B cell (primary cell): ENCODE measurements at regions not wholly inside any gene's neighbourhood (a gene's known extent, or its start where the extent isn't known, plus 50 kb on each side); places are given as distances from the start of the nearest gene placed in this dataset.

Experiments
- ATAC-seq: fragments of 200-7000 bp; cut with Tn5 transposase; one replicate; pipeline ENCODE4 v1.10.0; 2021; ENCODE audit warnings: low read depth, mild to moderate bottlenecking, moderate number of reproducible peaks, moderate library complexity
- CTCF ChIA-PET: fragments of 350-600 bp; sonication (Branson Sonifier 250); formaldehyde crosslinking; loops from one replicate; lab custom pipeline; 2021; ENCODE audit warnings: antibody characterized with exemption, inconsistent platforms; lab: Charles Lee
- POLR2A ChIA-PET: fragments of 350-600 bp; sonication (Branson Sonifier 250); formaldehyde crosslinking; loops from one replicate; lab custom pipeline; 2021; ENCODE audit warnings: antibody characterized with exemption; lab: Charles Lee
- DNase-seq: peaks from one replicate; pipeline ENCODE4 v3.0.0; 2013
- H2AFZ ChIP-seq: 2 replicates; pipeline ENCODE4 v1.6.1; 2012; ENCODE audit warnings: mild to moderate bottlenecking, low read depth, low read length; ENCODE audit not compliant: insufficient read depth, poor library complexity, severe bottlenecking
- H3K27ac ChIP-seq, 2 donors: 1 replicate in 1 of 2; 2 replicates in 1 of 2; pipeline ENCODE4 v1.5.1; 2012 to 2013; ENCODE audit warnings: low read length in 2 of 2, mild to moderate bottlenecking in 2 of 2, moderate library complexity in 1 of 2
- H3K27me3 ChIP-seq, 4 experiments: fragments of 200-600 bp in 1 of 4; sonication (generic) in 1 of 4; replicated peaks in 1 of 4; 1 replicate in 2 of 4; 2 replicates in 2 of 4; pipeline versions ENCODE4 v1.6.1 to v1.7.0; 2013 to 2016; ENCODE audit warnings: low read length in 3 of 4, mild to moderate bottlenecking in 2 of 4, mixed read lengths in 1 of 4, moderate library complexity in 1 of 4; ENCODE audit not compliant: insufficient read depth in 4 of 4, control insufficient read depth in 3 of 4; ENCODE audit errors: control extremely low read depth in 1 of 4
- H3K36me3 ChIP-seq, 2 experiments: replicated peaks in 1 of 2; 1 replicate in 1 of 2; 2 replicates in 1 of 2; pipeline versions ENCODE4 v1.6.1 to v1.7.1; 2013; ENCODE audit warnings: low read length in 1 of 2; ENCODE audit not compliant: insufficient read depth in 2 of 2, control insufficient read depth in 1 of 2; ENCODE audit errors: control extremely low read depth in 1 of 2, extremely low read depth in 1 of 2
- H3K4me1 ChIP-seq, 2 donors: fragments of 200-600 bp in 1 of 2; sonication (generic) in 1 of 2; 1 replicate in 1 of 2; 2 replicates in 1 of 2; pipeline versions ENCODE4 v1.5.1 to v1.6.1; 2013 to 2017; ENCODE audit warnings: low read length in 2 of 2; ENCODE audit not compliant: control insufficient read depth in 2 of 2, insufficient read depth in 2 of 2
- H3K4me2 ChIP-seq: replicated peaks from 2 replicates; pipeline ENCODE3; 2012; ENCODE audit warnings: mild to moderate bottlenecking, low read depth, low read length; ENCODE audit not compliant: poor library complexity, severe bottlenecking
- H3K4me3 ChIP-seq, 5 experiments: fragments of 200-600 bp in 1 of 5; sonication (generic) in 1 of 5; 1 replicate in 3 of 5; 2 replicates in 2 of 5; pipeline versions ENCODE4 v1.5.1 to v1.7.0; 2011 to 2016; ENCODE audit warnings: low read length in 4 of 5, mild to moderate bottlenecking in 4 of 5, low read depth in 2 of 5, control low read depth in 1 of 5, moderate library complexity in 1 of 5; ENCODE audit not compliant: insufficient read depth in 1 of 5; ENCODE audit errors: control extremely low read depth in 1 of 5, extremely low read depth in 1 of 5
- H3K79me2 ChIP-seq: fragments of 200-600 bp; sonication (generic); one replicate; pipeline ENCODE4 v1.6.0; 2016; ENCODE audit warnings: low read length; ENCODE audit not compliant: control insufficient read depth, insufficient read depth
- H3K9ac ChIP-seq: fragments of 200-600 bp; sonication (generic); 2 replicates; pipeline ENCODE4 v1.6.1; 2017; ENCODE audit warnings: mild to moderate bottlenecking, low read length, moderate library complexity
- H3K9me3 ChIP-seq, 3 donors: one replicate each; pipeline versions ENCODE4 v1.6.1 to v1.7.1; 2013; ENCODE audit warnings: low read length in 2 of 3; ENCODE audit not compliant: control insufficient read depth in 2 of 3, insufficient read depth in 1 of 3; ENCODE audit errors: control extremely low read depth in 1 of 3
- H4K20me1 ChIP-seq: 2 replicates; pipeline ENCODE4 v1.6.0; 2012; ENCODE audit warnings: mild to moderate bottlenecking, low read length; ENCODE audit not compliant: insufficient read depth, control insufficient read depth, poor library complexity, severe bottlenecking
- H3K27ac Mint-ChIP-seq: one replicate; pipeline ENCODE4 v1.8.0; 2021; ENCODE audit warnings: mixed read lengths
- H3K27me3 Mint-ChIP-seq: one replicate; pipeline ENCODE4 v1.8.0; 2021; ENCODE audit warnings: mixed read lengths
- H3K4me1 Mint-ChIP-seq: one replicate; pipeline ENCODE4 v1.8.0; 2021; ENCODE audit warnings: mixed read lengths
- H3K4me3 Mint-ChIP-seq: one replicate; pipeline ENCODE4 v1.8.0; 2021; ENCODE audit warnings: mixed read lengths
- H3K9me3 Mint-ChIP-seq: one replicate; pipeline ENCODE4 v1.8.0; 2022; ENCODE audit warnings: mixed read lengths; ENCODE audit not compliant: insufficient read depth
- EZH2 ChIP-seq: IDR thresholded peaks from 2 replicates; pipeline ENCODE4 v1.6.1; 2012; ENCODE audit warnings: borderline replicate concordance, low read depth, mild to moderate bottlenecking, moderate library complexity, low read length; ENCODE audit not compliant: insufficient read depth, poor library complexity, severe bottlenecking
- WGBS: methylation state at CpG from one replicate; pipeline ENCODE4 v1.1.5; 2013; ENCODE audit warnings: missing lambda C conversion rate; ENCODE audit not compliant: insufficient coverage; 5-methylcytosine and 5-hydroxymethylcytosine counted together
- intact Hi-C: fragments of 100-400 bp; cut with micrococcal nuclease; formaldehyde crosslinking; loops from one replicate; pipeline ENCODE4 v1.10.0; 2022
- TF ChIP-seq, protein P1 (sequence below): fragments of 200-600 bp; IDR thresholded peaks from one replicate; pipeline ENCODE4 v1.8.0; 2022; ENCODE audit warnings: antibody characterized with exemption, mild to moderate bottlenecking

DNA sequence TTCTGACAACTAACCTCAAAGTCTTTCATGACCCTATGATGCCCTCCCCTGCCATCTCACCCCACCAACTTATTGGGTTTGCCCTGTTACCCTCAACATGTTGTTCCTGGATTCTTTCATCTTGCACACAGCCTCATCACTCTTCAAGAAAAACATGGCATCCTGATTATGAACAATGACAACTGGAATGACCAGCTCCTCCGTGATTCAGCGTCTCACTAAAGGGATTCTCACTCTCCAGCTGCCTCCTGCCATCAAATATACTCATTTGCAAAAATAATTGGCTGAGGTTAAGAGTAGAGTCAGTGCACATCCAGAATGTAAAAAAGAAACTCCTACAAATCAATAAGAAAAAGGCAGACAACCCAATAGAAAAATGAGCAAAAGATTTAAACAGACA, 59.7 kb upstream of the MDGA1 start:
- H3K4me1 ChIP-seq: no peaks in the 10 kb centered on the region
- CTCF ChIA-PET: no interaction called here
- no peaks in the 10 kb centered on the region for H3K36me3 ChIP-seq

DNA sequence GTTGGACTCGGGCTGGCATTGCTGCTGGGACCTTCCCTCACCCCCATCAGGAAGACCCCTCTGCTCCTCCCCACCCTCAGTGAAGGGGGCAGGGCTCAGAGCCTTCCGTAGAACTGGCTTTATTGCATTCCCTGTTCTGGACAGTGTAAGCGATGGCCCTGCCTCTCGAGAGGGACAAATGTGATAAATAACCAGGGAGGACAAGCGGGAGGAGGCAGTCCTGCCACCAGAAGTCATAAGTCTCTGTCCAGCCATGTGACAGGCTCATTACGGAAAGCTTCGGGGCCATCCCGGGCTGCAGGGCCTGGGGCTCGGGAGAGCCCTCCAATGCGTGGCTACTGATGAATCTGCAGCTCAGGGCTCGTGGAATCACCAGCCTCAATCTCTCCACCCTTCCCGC, 58.5 kb upstream of the MDGA1 start:
- Mint-ChIP-seq H3K9me3 (no peaks in the 10 kb centered on the region), H3K4me3 (no peak overlapping the region), H3K27me3 (peaks cover 10% of the 10 kb centered on the region), H3K4me1 (no peaks in the 10 kb centered on the region), H3K27ac (no peak overlapping the region)
- peaks cover 0 to 9% (median 0%) of the 10 kb centered on the region in 4 experiments for H3K27me3 ChIP-seq
- intact Hi-C loops: no loop called here
- no peaks in the 10 kb centered on the region for H3K79me2 ChIP-seq
- no peak overlapping the region for H2AFZ ChIP-seq
- no peaks in the 10 kb centered on the region for H3K36me3 ChIP-seq
- H3K4me2 ChIP-seq: no peak overlapping the region
- WGBS: 88% methylated on average over 10 of the region's 12 CpGs
- no peak overlapping the region for H3K9ac ChIP-seq
- H3K4me3 ChIP-seq: no peak overlapping the region
- TF ChIP-seq, protein P1, sequence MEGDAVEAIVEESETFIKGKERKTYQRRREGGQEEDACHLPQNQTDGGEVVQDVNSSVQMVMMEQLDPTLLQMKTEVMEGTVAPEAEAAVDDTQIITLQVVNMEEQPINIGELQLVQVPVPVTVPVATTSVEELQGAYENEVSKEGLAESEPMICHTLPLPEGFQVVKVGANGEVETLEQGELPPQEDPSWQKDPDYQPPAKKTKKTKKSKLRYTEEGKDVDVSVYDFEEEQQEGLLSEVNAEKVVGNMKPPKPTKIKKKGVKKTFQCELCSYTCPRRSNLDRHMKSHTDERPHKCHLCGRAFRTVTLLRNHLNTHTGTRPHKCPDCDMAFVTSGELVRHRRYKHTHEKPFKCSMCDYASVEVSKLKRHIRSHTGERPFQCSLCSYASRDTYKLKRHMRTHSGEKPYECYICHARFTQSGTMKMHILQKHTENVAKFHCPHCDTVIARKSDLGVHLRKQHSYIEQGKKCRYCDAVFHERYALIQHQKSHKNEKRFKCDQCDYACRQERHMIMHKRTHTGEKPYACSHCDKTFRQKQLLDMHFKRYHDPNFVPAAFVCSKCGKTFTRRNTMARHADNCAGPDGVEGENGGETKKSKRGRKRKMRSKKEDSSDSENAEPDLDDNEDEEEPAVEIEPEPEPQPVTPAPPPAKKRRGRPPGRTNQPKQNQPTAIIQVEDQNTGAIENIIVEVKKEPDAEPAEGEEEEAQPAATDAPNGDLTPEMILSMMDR: no peak
- no peak for TF ChIP-seq EZH2
- no peaks in the 10 kb centered on the region for H4K20me1 ChIP-seq
- no peaks in the 10 kb centered on the region for H3K9me3 ChIP-seq
- H3K27ac ChIP-seq: no peak overlapping the region
- CTCF ChIA-PET: no interaction called here
- ATAC-seq (no peak), DNase-seq (no peak)
- POLR2A ChIA-PET: no interaction called here
- no peaks in the 10 kb centered on the region for H3K4me1 ChIP-seq

More for the DNA sequence above, 59.7 kb upstream of the MDGA1 start:
- H3K9ac ChIP-seq: no peak overlapping the region
- H3K9me3 Mint-ChIP-seq: no peaks in the 10 kb centered on the region
- no CpG with 5 or more reads among the region's 2 CpGs for WGBS
- no peak overlapping the region for H3K27ac ChIP-seq
- no peak overlapping the region for H2AFZ ChIP-seq
- POLR2A ChIA-PET: no interaction called here
- no peaks in the 10 kb centered on the region for H3K4me1 Mint-ChIP-seq
- H3K27me3 ChIP-seq: peaks cover 0 to 7% (median 0%) of the 10 kb centered on the region in 4 experiments
- H4K20me1 ChIP-seq: no peaks in the 10 kb centered on the region
- no peak overlapping the region for H3K4me2 ChIP-seq
- intact Hi-C loops: no loop called here
- H3K27ac Mint-ChIP-seq: no peak overlapping the region
- DNase-seq (no peak), ATAC-seq (no peak)
- no peak overlapping the region for H3K4me3 ChIP-seq
- H3K9me3 ChIP-seq: no peaks in the 10 kb centered on the region
- no peaks in the 10 kb centered on the region for H3K79me2 ChIP-seq
- H3K4me3 Mint-ChIP-seq: no peak overlapping the region
- TF ChIP-seq, protein P1: no peak
- no peak for TF ChIP-seq EZH2
- H3K27me3 Mint-ChIP-seq: peaks cover 10% of the 10 kb centered on the region
